Cerebellar cortex (tissue), 1 donor: ENCODE measurements at regions not wholly inside any gene's neighbourhood (a gene's known extent, or its start where the extent isn't known, plus 50 kb on each side); places are given as distances from the start of the nearest gene placed in this dataset.
"Not testable (repeated sequence)": the region's sequence is repeated elsewhere in the genome, so short reads cannot be mapped to it uniquely, and the experiment has no call there.

ENCODE experiments used
- DNase-seq: peaks from one replicate; pipeline ENCODE4 v3.0.0-alpha.2; 2015; ENCODE audit warnings: low spot score

DNA sequence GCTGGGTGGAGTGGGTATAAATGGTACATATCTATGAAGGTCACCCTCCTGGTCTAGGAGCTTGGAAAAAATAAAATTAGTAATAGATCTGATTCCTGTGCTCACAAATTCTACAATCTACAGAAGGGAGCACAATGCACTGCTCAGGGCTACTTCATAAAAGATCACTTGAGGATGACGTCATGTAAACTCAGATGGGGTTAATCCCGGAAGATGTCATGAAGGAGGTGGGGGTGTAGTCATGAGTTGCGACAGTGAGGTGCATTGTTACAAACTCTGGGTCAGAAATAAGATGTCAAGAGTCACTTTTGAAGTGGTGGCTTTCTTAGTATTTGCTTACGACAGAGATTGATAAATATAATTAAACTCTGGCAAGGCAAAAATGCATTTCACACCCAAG is 68.2 kb downstream of the LHX9 start:
- no peak for DNase-seq

DNA sequence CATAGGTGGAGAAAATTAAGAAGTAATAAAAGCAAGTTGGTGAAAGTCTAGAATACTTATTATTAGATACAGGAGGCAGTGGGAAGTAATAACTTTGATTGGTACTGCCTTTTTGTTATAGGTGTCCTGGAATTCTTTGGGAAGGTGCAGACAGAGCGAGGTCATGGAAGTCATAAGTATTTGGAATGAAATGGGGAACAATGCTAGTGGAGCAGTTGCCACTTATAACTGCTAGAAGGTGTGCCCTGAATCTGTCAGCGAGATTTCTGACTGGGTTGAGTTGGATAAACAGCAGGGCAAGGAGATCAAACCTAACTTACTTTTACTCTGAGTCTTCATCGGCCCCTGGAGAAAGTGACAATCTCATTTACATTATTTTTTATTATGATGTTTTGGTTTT is 69.6 kb downstream of the LHX9 start:
- DNase-seq = no peak

DNA sequence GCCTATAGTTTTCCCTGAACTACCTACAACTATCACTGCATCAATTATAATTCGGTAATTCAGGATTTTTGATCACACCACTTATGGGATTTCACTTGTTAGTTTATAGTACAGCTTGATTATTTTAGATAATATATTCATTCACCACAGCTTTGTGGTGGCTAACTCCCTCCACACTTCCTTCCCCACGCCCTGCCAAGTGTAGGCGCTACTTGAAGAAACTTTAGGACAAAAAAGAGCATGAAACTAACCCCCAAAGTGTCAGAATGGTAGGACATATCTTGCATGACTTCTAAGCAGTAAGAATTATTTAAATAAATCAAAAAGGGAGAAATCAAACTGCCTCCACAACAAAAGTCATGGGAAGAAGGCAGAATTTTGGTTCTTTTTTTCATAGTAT is 70.1 kb downstream of the LHX9 start:
- DNase-seq = no peak

DNA sequence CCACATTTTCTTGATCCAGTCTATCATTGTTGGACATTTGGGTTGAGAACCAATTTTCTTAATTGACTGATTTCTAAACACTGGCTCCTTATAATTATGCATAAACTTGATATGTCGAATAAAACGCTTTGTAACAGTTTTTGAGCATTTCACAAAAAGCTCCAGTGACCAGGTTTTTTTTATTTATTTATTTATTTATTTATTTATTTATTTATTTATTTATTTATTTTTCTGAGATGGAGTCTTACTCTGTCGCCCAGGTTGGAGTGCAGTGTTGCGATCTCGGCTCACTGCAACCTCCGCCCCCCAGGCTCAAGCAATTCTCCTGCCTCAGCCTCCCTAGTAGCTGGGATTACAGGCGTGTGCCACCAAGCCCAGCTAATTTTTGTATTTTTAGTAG is 71.4 kb downstream of the LHX9 start:
- not testable (repeated sequence) for DNase-seq

DNA sequence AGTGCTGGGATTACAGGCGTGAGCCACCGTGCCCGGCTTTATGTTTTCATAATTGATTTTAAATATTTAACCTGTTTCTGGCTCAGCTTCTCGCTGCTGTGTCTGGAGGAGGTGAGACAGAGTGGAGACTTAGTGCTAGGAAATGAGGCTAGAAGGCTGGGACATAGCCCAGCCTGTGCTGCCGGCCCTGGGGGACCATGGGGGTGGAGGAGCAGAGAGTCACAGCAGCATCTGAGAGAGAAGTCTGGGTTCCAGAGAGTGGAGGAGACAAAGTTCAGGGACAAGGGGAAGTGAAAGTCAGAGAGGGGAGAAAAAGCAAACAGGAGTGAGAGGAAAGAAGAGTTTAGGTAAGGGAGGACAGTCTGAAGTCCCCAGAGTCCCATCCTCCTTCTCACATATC is 71.9 kb downstream of the LHX9 start:
- no peak for DNase-seq

DNA sequence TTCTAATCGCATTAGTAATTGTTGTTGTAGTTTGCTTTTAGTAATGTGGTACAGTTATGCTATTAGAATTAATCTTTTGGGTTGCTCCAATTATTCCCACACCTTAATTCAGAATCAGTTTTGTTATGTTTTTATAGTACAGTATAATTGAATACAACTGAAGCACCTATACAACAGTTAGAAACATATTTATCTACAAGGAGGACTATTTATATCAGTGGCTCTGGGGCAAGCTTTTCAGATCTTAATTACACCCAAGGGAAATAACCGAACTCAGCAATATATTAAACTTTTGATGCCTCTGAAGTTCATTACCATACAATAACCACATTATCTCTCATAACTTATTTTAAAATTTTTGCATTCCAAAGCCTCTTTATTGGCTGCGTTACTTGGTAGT is 74.4 kb downstream of the LHX9 start:
- no peak for DNase-seq

DNA sequence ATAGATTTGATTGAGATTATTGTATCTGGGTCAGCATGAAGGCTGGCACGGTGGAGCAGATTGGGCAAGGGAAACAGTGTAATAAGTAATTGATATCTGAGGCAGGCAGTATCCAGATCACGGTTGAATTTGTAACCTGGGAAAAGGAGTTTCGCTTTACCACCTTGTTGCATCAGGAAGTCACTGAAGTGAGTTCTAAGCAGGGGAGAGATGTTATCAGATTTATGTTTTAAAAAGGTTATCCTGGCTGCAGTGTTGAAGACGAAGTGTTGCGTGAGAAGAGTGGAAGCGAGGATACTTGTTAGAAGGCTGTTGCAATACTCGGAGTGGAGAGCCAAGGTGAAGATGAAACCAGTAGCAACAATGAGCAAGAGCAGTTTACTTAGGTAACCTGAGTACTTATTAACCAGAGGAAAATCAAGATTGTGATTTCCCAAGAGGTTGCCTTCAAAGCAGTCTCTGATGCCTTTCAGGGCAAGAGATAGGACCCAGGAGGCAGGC is 77.8 kb downstream of the LHX9 start:
- no peak for DNase-seq

DNA sequence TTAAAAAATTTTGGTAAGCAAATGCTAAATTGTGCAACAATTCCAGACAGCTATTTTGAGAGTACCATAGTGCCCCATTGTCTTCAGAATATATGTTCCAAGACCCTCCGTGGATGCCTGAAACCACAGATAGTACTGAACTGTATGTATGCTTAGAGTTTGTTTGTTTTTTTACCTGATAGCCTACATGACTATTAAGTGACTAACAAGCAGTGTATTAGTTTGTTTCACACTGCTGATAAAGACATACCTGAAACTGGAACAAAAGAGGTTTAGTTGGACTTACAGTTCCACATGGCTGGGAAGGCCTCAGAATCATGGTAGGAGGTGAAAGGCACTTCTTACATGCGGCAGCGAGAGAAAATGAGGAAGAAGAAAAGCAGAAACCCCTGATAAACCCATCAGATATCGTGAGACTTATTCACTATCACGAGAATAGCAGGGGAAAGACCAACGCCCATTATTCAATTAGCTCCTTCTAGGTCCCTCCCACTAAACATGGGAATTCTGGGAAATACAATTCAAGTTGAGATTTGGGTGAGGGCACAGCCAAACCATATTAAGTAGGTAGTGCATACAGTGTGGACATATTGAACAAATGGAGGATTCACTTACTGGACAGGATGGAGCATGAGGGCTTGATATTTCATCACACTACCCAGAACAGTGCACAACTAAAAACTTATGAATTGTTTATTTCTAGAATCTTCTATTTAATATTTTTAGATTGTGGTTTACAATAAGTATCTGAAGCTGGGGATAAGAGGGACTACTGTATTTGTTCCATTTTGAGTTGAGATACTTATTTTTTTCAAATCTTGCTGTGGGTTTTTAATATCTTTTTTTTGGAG is 78.5 kb downstream of the LHX9 start:
- DNase-seq = no peak

DNA sequence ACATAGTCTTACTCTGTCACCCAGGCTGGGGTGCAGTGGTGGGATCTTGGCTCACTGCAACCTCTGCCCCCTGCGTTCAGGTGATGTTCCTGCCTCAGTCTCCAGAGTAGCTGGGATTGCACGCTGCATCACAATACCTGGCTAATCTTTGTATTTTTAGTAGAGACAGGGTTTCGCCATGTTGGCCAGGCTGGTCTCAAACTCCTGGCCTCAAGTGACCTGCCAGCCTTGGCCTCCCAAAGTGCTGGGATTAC is 79.0 kb downstream of the LHX9 start:
- not testable (repeated sequence) for DNase-seq

DNA sequence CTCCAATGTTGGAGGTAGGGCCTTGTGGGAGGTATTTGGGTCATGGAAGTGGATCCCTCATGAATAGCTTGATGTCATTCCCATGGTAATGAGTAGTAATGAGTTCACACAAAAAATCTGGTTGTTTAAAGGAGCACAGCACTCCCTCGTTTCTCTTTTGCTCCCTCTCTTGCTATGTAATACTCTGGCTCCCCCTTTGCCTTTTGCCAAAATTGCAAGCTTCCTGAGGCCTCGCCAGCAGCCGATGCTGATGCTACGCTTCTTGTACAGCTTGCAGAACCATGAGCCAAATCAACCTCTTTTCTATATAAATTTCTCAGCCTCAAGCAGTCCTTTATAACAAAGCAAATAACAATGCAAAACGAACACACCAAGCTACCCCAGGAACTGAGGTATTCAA is 80.9 kb downstream of the LHX9 start:
- no peak for DNase-seq

DNA sequence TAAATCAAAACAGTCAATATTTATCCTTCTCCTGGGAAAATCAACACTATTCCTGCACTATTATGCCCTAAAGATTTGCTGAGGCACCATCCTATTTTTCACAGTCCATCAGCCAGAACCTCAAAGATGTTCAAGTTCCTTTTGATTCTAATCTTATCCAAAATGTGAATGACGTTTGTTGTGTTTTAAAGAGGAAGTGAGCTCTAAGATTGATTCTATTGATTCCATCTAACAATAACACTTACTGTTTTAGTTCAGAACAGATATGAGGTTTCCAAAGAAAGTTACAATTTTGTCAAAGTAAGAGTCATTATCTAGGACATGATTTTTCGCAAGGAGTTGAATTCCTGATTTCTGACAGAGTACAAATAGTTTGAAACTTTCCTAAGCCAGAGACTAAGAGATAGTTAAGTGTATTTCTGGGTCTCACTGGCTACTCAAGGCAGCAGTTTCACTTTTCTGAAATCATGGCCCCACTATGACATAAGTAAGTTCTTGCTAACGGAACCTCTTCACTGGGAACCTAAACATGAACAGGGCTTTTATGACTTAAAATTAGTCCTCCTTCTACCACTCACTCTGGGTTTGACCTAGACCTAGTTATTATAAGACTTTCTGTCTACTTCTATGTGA is 84.7 kb downstream of the LHX9 start:
- DNase-seq = no peak

DNA sequence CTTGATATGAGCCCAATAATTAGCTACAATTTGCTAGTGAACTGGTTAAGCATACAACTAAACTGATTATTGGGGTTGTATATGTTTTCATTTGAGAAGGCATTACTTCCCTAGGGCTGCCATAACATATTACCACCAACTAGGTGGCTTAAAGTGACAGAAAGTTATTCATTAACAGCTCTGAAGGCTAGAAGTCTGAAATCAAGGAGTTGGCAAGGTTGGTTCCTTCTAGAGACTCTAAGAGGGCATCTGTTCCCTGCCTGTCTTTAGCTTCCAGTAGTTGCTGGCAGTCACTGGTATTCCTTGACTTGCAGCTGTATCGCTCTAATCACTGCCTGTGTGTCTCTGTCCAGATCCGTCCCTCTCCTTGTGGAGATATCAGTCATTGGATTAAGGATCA is 86.3 kb downstream of the LHX9 start:
- no peak for DNase-seq

DNA sequence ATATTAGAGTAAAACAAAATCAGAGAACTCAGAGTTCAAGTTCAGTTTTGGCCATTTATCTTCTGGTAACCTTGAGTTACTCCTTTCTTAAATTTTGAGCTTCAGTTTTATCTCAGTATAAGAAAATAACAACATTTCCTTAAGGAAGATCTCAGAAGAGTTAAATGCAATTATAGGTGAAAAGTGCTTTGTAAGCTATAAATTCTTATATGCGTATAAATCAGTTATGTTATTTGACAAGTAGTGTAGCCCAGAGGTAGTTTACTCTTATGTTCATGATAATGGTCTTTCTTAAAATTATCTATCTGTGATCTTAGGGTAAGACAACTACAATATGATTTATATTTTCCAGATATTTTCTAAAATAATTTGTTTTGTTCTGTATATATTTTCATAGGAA is 89.8 kb downstream of the LHX9 start:
- no peak for DNase-seq

DNA sequence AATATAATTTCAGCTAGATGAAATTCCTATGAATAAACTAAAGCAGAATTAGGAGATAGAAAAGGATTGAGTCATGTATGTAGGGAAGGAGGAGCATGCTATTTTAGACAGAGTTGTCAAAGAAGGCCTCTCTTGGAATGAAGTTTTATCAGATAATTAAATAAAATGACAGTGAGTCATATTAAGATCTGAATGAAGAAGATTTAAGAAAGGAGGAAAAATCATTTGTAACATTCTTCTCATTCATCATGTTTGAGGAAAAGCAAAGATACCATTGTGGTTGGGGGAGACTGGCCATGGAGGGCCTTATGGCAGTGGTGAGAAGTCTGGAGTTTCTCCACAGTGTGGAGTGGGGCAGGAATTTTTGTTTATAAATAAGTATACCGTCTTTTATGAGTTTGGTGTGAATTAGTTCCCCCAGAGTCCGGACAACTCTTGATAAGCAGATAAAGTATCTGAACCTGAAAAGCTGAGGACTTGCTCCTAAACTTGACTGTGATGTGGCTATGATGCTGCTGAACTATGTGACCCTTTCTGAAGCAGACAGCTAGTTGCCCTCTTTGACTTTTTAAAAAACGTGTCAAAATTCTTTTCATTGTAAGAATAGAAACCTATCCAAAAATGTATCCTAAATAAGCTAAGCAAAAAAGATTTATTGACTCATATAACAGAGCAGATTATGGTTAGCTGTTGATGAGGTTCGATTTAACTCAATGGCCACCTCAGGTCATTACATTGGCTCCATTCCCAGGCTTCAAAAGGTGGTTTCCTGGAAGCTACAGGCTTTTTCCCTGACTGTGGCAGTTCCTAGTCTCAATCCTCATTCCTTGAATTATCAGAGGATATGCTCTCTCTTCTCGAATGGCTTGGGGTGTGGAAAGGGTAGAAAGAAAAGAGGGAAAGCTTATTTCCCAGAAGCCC is 90.8 kb downstream of the LHX9 start:
- DNase-seq = no peak

DNA sequence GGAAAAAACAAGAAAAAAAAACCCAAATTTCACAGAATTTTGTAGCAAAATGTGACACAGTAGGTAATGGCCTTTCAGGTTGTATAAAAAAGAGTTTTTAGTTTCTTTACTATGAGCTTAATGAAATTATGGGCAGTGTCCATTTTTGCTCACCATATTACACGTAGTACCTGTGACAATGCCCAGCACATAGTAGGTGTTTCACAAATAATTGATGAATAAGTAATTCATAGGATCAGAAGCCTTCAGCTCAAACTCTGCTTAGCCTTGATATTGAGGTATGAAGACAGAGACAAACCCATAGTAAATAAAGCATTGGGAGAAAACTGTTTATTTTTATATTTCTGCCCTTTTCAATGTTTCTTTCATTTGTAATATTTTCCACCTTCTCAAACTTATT is 97.2 kb downstream of the LHX9 start:
- DNase-seq = no peak

DNA sequence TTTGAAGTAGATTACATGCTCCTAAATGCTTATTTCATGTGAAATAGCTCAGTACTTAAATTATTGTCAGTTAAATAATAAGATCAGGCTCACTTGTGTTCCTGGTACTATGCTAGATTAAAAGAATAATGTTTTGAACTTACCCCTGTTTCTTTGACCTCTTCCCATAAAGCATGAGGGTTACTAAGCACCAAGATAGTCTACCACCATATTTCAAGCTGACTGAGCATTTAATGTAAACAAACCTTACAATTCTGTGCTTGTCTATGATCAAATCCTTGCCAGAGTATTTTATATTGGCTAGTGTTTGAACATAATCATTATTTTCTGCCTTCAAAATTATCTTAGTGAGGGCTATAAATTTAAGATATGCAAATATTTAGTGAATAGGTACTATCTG is 98.1 kb downstream of the LHX9 start:
- no peak for DNase-seq

DNA sequence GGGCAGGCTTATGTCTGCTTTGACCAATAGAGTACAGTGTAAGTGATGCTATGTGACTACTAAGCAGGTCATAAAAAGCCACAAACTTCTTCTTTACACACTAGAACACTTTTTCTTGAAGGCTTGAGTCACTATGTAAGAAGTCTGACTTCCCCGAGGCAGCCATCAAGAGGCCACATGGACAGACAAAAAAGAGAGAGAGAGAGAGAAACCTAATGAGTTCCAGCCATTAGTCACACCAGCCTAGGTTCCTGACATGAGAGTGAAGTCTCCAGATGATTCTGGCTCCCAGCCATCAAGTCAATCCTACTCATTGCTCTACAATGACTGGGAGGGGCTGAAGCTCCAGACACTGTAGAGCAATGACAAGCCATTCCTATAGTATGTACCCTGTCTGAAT is 101.4 kb downstream of the LHX9 start:
- DNase-seq = no peak

DNA sequence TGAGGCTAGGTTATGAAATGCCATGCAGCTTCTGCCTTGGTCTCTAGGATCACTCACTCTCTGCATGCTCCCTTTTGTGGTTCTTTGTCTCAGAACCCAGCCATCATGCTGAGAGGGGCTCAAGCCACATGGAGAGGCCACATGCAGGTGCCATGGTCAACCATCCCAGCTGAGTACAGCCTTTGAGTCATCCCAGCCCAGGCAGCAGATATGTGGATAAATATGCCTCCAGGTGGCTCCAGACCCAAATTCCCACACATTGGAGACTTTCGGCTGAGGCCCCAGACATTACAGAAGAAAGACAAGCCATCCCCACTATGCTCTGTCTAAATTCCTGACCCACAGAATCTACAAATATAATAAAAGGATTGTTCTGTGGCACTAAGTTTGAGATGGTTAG is 102.0 kb downstream of the LHX9 start:
- no peak for DNase-seq

DNA sequence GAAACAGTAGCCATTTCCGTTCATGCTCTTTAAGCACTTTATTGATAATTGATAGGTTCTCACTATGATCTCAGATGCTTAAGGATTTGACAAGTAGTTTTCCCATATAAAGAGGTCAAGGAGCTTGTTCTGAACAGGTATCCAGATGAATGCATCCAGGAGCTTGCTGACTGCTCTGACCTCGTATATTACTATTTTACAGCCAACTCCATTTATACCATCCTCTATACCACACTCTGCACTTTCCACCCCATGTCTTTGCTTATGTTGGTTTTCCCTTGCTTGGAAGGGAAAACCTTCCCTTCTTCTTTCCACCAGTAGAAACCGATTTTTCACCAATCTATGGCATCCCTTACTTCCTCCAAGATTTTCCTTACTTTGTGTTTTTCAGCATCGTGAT is 107.2 kb downstream of the LHX9 start:
- no peak for DNase-seq

DNA sequence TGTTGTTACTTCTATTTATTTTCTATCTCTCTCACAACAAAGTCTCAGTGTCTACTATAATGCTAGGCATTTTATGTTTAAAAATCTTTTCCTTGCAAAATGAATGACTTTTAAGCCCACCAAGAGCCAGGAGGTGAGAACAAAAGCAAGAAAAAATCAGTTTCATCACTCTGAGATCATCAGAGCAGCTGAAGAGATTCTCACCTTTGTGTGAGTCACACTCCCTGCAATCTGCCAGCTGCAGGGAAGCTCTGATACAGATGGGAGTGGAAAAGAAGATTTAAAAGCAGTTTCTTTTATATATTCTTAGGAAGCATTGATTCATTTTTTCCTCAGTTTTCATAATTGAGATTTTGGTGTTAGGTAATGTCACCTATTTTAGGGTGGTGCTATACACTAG is 107.6 kb downstream of the LHX9 start:
- DNase-seq = no peak

DNA sequence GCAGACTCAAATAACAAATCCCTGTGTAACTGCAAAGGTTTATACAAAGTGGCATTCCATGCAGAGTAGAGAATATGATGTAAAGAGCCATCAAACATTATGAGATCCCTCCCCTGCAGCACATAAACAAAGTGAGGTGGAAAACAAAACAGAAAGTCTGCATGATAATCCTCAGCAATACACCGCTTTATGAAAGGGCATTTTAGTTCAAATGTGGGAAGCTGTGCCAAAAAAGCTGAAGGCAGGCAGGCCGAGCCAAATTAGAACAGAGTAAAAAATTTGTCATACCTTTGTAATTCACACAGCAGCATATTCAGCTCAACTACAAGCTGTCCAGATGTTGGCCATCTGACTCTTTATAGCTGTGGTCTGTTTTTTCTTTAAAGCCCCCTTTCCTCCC is 113.5 kb downstream of the LHX9 start:
- DNase-seq = no peak

DNA sequence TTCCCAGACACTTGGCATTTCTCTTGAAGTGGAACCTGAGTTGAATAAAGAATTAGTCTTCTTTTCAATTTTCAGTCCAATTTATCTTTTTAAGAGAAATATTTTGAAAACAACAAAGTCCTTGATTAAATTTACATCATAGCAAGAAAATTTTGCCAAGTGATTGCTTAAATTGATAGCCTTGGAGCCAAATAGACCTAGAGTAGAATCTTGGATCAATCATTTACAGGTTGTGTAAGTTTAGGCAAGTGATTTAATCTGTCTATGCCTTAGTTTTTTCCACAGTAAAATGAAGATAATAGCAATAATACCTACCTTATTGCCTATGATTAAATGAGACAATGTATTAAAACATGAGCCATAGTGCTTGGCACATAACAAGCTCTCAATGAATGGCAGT is 113.9 kb downstream of the LHX9 start:
- no peak for DNase-seq

DNA sequence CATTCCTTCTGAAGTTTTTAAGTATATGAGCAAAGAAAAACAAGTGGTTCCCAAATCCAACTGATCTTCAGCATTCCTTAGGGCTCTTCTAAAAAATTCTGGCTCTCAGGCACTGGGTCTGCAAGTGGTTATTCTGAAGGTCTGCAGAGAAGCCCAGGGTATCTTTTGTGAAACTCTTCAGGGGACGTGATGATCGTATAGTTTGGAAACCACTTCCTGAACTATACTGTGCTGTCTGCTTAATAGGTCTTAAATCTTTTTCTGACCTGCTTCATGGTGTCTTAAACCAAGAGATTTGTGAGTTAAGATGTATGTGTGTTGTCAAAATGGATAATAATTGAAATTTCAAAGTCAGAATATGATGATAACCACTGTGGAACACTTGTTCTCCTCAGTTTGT is 115.5 kb downstream of the LHX9 start:
- no peak for DNase-seq
